ENCODE measurements at regions not wholly inside any gene's neighbourhood (a gene's known extent, or its start where the extent isn't known, plus 50 kb on each side); places are given as distances from the start of the nearest gene placed in this dataset.

DNA sequence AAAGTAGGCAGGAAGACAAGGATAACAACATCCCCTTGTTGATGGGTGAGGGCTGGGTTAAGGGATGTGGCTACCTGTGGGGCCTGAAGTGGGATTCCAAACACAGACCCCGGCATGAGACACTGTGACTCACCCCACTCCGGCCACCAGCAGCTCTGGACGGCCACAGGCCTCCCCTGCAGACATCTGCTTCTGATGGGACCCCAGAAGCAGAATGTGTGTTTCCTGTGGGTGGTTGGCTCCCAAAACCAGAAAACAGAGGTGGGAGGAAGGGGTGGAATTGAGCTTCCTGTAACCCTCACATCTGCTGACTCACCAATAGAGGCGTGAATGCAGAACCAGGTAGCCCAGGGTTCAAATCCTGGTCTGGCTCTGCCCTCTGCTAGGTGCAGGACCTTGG lies 216.6 kb upstream of the PWP1 start:
- Histone ChIP-seq H3K4me3 (no peak overlapping the region), H3K27ac (no peak overlapping the region), H3K36me3 (replicated peaks in 1 of 2; ENCODE audit: insufficient read depth in 1 of 2, low read depth in 2 of 2) (no peaks in the 10 kb centered on the region), H3K27me3 (no peaks in the 10 kb centered on the region), H3K4me1 (peaks cover 9% of the 10 kb centered on the region), H3K9me3 (no peaks in the 10 kb centered on the region)
- 60 to 73% methylated on average over 4 of the region's 4 CpGs for WGBS, 2 donors
- intact Hi-C loops (cut with DNase I) = no loop called here
- DNase-seq = no peak
- ATAC-seq = no peak
- TF ChIP-seq POLR2A (IDR thresholded peaks at IDR 0.05) = no peak
- TF ChIP-seq, protein P1, sequence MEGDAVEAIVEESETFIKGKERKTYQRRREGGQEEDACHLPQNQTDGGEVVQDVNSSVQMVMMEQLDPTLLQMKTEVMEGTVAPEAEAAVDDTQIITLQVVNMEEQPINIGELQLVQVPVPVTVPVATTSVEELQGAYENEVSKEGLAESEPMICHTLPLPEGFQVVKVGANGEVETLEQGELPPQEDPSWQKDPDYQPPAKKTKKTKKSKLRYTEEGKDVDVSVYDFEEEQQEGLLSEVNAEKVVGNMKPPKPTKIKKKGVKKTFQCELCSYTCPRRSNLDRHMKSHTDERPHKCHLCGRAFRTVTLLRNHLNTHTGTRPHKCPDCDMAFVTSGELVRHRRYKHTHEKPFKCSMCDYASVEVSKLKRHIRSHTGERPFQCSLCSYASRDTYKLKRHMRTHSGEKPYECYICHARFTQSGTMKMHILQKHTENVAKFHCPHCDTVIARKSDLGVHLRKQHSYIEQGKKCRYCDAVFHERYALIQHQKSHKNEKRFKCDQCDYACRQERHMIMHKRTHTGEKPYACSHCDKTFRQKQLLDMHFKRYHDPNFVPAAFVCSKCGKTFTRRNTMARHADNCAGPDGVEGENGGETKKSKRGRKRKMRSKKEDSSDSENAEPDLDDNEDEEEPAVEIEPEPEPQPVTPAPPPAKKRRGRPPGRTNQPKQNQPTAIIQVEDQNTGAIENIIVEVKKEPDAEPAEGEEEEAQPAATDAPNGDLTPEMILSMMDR (IDR thresholded peaks at IDR 0.05) = no peak

DNA sequence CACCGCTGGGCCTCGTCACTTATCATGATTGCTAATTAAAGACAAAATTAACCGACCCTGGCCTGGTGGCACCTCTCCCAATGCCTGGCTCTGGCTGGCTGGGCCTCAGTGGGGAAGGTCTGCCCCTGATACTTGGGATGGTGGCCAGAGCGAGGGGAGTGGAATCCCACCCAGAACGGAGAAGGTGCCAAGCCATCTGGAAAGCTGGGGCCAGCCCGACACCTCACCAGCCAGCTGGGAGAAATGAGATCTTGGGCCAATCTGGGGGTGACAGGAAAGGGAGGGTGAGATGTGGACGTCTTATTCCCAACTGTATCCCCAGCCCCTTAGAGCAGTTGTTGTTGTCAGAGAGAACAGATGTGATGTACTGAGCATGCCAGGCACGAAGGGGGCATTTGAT lies 215.0 kb upstream of the PWP1 start:
- WGBS, 2 donors = 59 to 76% methylated on average over 6 to 8 of the region's 8 CpGs
- H3K27me3 ChIP-seq = no peaks in the 10 kb centered on the region
- no peak for TF ChIP-seq POLR2A (IDR thresholded peaks at IDR 0.05)
- TF ChIP-seq, protein P1 (IDR thresholded peaks at IDR 0.05) = no peak
- no peaks in the 10 kb centered on the region for H3K9me3 ChIP-seq
- H3K36me3 ChIP-seq (replicated peaks in 1 of 2; ENCODE audit: insufficient read depth in 1 of 2, low read depth in 2 of 2) = no peaks in the 10 kb centered on the region
- intact Hi-C loops (cut with DNase I) = no loop called here
- no peak for ATAC-seq
- DNase-seq = no peak
- peaks cover 9% of the 10 kb centered on the region for H3K4me1 ChIP-seq
- no peak overlapping the region for H3K27ac ChIP-seq
- no peak overlapping the region for H3K4me3 ChIP-seq

DNA sequence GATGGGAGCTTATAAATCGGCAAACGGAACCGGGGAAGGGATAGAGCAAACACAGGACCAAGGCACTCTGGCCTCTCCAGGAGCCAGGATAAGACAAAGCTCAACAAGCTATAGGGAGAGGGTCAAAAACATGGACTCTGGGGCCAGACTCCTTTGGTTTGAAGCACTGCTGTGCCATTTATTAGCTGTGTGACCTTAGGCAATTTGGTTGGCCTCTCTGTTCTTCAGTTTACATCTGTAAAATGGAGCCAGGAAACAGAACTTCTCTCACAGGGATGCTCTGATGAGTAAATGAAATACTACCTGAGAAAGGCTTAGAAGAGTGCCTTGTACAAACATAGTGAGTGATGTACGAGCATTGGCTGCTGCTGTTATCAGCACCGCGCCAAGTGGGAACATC lies 213.3 kb upstream of the PWP1 start:
- peaks cover 9% of the 10 kb centered on the region for H3K4me1 ChIP-seq
- H3K27ac ChIP-seq = no peak overlapping the region
- DNase-seq (no peak), ATAC-seq (no peak)
- TF ChIP-seq, protein P1 (IDR thresholded peaks at IDR 0.05) = no peak
- no peak for TF ChIP-seq POLR2A (IDR thresholded peaks at IDR 0.05)
- intact Hi-C loops (cut with DNase I) = no loop called here
- H3K27me3 ChIP-seq = no peaks in the 10 kb centered on the region
- WGBS, 2 donors = 77 to 88% methylated on average over 6 of the region's 6 CpGs
- no peak overlapping the region for H3K4me3 ChIP-seq
- no peaks in the 10 kb centered on the region for H3K36me3 ChIP-seq (replicated peaks in 1 of 2; ENCODE audit: insufficient read depth in 1 of 2, low read depth in 2 of 2)
- H3K9me3 ChIP-seq = no peaks in the 10 kb centered on the region

GRCh38 chr12:107474099-107474498 lies 211.5 kb upstream of the PWP1 start:
- intact Hi-C loops (cut with DNase I) = no loop called here
- Histone ChIP-seq H3K4me3 (no peak overlapping the region), H3K27ac (no peak overlapping the region), H3K36me3 (replicated peaks in 1 of 2; ENCODE audit: insufficient read depth in 1 of 2, low read depth in 2 of 2) (no peaks in the 10 kb centered on the region), H3K27me3 (no peaks in the 10 kb centered on the region), H3K4me1 (no peaks in the 10 kb centered on the region), H3K9me3 (no peaks in the 10 kb centered on the region)
- no peak for TF ChIP-seq POLR2A (IDR thresholded peaks at IDR 0.05)
- TF ChIP-seq, protein P1 (IDR thresholded peaks at IDR 0.05) = no peak
- ATAC-seq (no peak), DNase-seq (no peak)
- 44 to 60% methylated on average over 5 to 9 of the region's 9 CpGs for WGBS, 2 donors

DNA sequence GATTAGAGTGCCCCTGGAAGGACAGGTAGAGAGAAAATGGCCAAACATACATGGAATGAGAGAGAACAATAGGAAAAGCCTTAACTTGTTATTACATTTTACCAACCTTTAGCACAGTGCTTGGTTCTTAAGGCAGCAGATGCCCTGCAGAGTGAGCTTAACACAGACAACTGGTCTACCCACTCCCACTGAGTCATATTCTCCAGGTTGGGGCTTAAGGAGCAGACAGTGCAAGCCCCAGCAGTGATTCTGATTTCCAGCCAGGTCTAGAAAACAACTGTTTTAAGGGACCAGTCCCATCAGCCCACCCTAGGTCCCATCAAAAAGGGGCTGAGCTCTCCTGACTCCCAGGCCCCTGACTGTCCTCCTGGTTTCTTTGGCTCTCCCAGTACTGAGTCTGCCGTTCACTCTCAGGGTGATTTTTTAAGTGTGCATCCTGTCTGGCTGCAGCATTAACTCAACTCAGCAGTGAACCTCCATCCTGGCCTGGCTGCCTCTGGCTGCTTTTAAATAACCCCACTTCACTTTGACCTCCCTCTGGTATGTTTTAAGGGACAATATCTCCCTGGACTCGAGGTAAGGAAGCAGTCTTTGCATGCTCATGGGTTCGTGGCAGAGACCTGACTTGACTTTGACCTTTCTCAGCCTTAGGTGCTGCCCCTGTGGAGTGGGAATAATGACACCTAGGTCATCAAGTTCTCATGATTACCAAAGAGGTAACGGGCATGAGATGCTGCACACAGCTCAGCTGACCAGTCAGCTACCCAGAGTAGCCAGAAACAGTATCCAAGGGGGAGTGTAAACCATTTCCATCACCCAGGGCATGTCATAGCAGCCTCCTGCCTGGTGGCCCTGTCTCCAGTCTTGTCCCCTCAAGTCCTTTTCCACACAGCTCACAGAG lies 210.7 kb upstream of the PWP1 start:
- no peak for ATAC-seq
- Histone ChIP-seq H3K4me1 (no peaks in the 10 kb centered on the region), H3K36me3 (replicated peaks in 1 of 2; ENCODE audit: insufficient read depth in 1 of 2, low read depth in 2 of 2) (no peaks in the 10 kb centered on the region), H3K27me3 (no peaks in the 10 kb centered on the region), H3K9me3 (no peaks in the 10 kb centered on the region), H3K4me3 (no peak overlapping the region), H3K27ac (no peak overlapping the region)
- intact Hi-C loops (cut with DNase I) = no loop called here
- TF ChIP-seq, protein P1 (IDR thresholded peaks at IDR 0.05) = no peak
- no peak for TF ChIP-seq POLR2A (IDR thresholded peaks at IDR 0.05)
- 40 to 55% methylated on average over 4 of the region's 4 CpGs for WGBS, 2 donors
- DNase-seq = no peak

Measured in body of pancreas (tissue), 4 donors.